ENCODE measurements at regions not wholly inside any gene's neighbourhood (a gene's known extent, or its start where the extent isn't known, plus 50 kb on each side); places are given as distances from the start of the nearest gene placed in this dataset.

DNA sequence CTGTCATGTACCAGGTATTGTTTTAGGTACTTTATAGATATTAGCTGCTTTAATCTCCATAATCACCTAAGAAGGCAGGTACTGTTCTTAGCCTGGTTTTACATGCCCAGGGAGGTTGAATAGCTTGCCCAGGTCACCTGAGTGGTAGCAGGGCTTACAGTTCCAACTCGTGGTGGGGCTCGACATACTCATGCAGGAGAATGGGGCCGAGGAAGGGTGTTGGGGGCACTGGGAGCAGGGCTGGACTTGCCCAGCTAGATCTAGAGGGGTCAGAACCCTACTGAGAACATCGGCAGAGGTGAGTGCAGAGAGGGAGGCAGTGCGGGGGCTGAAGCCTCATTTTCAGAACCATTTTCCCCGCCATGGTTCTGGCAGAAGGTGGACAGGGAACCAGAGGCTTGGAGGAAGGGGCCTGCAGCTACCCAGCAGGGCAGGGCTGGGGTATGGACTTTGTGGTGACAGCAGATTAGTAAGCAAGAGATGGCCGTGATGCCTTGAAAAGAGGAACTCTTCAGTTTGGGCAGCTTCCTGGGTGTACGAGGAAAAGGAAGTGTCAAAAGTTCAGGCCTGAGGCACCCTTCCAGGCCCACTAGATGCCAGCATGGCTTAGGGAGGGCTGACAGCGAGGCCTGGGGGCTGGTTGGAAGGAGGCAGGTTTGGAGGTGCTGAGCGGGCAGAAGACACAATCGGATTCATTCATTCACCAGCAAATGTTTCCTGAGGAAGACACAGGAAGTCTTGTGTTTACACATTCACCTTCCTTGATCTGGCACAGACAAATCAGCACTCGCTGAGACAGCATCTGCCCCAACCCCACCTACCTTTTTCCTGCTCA is 54.7 kb upstream of the LYVE1 start:
- CTCF ChIA-PET, result interaction anchor here (1.4 to 8.4 kb wide), 4 partner anchors 15 to 210 kb away, joined by 5 to 66 read pairs (median 7); no protein-coding TSS in a partner anchor
- ATAC-seq, result peak; percentile 50
- POLR2A ChIA-PET, result no interaction called here
- no peaks in the 10 kb centered on the region for H3K36me3 ChIP-seq (ENCODE audit: control insufficient read depth in 2 of 2, insufficient read depth in 2 of 2, low read length in 1 of 2)
- TF ChIP-seq BRCA1 (IDR thresholded peaks at IDR 0.05; ENCODE audit: low read depth, low read length), result no peak
- peak; percentile 85 for TF ChIP-seq SPI1 (IDR thresholded peaks at IDR 0.05; ENCODE audit: borderline replicate concordance, insufficient read depth, low read depth, low read length)
- no peak for TF ChIP-seq EGR1 (IDR thresholded peaks at IDR 0.05; ENCODE audit: borderline replicate concordance in 1 of 2, low read depth in 2 of 2, low read length in 2 of 2)
- TF ChIP-seq, protein P1, sequence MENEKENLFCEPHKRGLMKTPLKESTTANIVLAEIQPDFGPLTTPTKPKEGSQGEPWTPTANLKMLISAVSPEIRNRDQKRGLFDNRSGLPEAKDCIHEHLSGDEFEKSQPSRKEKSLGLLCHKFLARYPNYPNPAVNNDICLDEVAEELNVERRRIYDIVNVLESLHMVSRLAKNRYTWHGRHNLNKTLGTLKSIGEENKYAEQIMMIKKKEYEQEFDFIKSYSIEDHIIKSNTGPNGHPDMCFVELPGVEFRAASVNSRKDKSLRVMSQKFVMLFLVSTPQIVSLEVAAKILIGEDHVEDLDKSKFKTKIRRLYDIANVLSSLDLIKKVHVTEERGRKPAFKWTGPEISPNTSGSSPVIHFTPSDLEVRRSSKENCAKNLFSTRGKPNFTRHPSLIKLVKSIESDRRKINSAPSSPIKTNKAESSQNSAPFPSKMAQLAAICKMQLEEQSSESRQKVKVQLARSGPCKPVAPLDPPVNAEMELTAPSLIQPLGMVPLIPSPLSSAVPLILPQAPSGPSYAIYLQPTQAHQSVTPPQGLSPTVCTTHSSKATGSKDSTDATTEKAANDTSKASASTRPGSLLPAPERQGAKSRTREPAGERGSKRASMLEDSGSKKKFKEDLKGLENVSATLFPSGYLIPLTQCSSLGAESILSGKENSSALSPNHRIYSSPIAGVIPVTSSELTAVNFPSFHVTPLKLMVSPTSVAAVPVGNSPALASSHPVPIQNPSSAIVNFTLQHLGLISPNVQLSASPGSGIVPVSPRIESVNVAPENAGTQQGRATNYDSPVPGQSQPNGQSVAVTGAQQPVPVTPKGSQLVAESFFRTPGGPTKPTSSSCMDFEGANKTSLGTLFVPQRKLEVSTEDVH (IDR thresholded peaks at IDR 0.05; ENCODE audit: low read depth, partially characterized antibody), result no peak
- TF ChIP-seq, protein P2, sequence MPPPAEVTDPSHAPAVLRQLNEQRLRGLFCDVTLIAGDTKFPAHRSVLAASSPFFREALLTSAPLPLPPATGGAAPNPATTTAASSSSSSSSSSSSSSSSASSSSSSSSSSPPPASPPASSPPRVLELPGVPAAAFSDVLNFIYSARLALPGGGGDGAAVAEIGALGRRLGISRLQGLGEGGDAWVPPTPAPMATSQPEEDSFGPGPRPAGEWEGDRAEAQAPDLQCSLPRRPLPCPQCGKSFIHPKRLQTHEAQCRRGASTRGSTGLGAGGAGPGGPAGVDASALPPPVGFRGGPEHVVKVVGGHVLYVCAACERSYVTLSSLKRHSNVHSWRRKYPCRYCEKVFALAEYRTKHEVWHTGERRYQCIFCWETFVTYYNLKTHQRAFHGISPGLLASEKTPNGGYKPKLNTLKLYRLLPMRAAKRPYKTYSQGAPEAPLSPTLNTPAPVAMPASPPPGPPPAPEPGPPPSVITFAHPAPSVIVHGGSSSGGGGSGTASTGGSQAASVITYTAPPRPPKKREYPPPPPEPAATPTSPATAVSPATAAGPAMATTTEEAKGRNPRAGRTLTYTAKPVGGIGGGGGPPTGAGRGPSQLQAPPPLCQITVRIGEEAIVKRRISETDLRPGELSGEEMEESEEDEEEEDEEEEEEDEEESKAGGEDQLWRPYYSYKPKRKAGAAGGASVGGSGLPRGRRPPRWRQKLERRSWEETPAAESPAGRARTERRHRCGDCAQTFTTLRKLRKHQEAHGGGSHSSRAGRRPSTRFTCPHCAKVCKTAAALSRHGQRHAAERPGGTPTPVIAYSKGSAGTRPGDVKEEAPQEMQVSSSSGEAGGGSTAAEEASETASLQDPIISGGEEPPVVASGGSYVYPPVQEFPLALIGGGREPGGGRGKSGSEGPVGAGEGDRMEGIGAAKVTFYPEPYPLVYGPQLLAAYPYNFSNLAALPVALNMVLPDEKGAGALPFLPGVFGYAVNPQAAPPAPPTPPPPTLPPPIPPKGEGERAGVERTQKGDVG (CRISPR knock-in tag; IDR thresholded peaks at IDR 0.05), result no peak
- RAD21 ChIA-PET (ENCODE audit: unreplicated experiment), result interaction anchor here (1.1 to 5.7 kb wide), 2 partner anchors 29 to 210 kb away, joined by 3 to 34 read pairs; no protein-coding TSS in a partner anchor
- DNase-seq (ENCODE audit: low read depth, low spot score), result no peak
- peak; percentile 41 for FAIRE-seq
- 31% methylated on average over 12 of the region's 12 CpGs for WGBS (ENCODE audit: insufficient coverage, insufficient replicate concordance, low lambda C conversion rate, missing lambda C conversion rate)
- H3K79me2 ChIP-seq (ENCODE audit: control insufficient read depth, insufficient read depth, low read length), result no peaks in the 10 kb centered on the region
- no peak overlapping the region for H3K4me3 ChIP-seq
- in situ Hi-C loops (cut with MboI), result loop anchor here (10.0 kb wide), 1 partner anchor 112 kb away; no protein-coding TSS in a partner anchor
- intact Hi-C loops (cut with micrococcal nuclease; ENCODE audit: unreplicated experiment), result no loop called here
- H3K4me1 ChIP-seq (ENCODE audit: control insufficient read depth, insufficient read depth, low read length), result no peaks in the 10 kb centered on the region
- H4K20me1 ChIP-seq (ENCODE audit: control insufficient read depth, insufficient read depth), result no peaks in the 10 kb centered on the region
- no peak overlapping the region for H3K27ac ChIP-seq (ENCODE audit: control insufficient read depth, insufficient read depth)
- H3K9ac ChIP-seq (ENCODE audit: control insufficient read depth, insufficient read depth, low read length), result no peak overlapping the region
- no peaks in the 10 kb centered on the region for H3K9me3 ChIP-seq (replicated peaks; ENCODE audit: control insufficient read depth, insufficient read depth, low read length)
- SMC1A ChIA-PET (ENCODE audit: uncharacterized antibody, unreplicated experiment), result interaction anchor here (1.0 to 4.1 kb wide), 5 partner anchors 13 to 217 kb away, joined by 3 to 25 read pairs (median 8); no protein-coding TSS in a partner anchor
- H2AFZ ChIP-seq (ENCODE audit: control insufficient read depth, low read depth, low read length), result peak overlapping the region; percentile 45
- H3K27me3 ChIP-seq (replicated peaks in 1 of 2; ENCODE audit: control insufficient read depth in 2 of 2, insufficient read depth in 2 of 2, low read length in 1 of 2), result peaks cover 0 to 2% of the 10 kb centered on the region in 2 experiments; a peak in 2 of 4 replicates
- BruUV-seq (replicated peaks), result no TSS peak
- no peak overlapping the region for H3K4me2 ChIP-seq (ENCODE audit: control insufficient read depth, insufficient read depth)

All from GM12878 (cell line).